ENCODE measurements at regions not wholly inside any gene's neighbourhood (a gene's known extent, or its start where the extent isn't known, plus 50 kb on each side); places are given as distances from the start of the nearest gene placed in this dataset.

GRCh38 chr10:127610816-127611215, 61.7 kb downstream of the NPS start:
- TF ChIP-seq ZNF670 (tag by site-specific recombination; IDR thresholded peaks at IDR 0.05; ENCODE audit: low read depth): no peak
- no peak for TF ChIP-seq CTCF (tag by site-specific recombination; IDR thresholded peaks at IDR 0.05)
- TF ChIP-seq ZNF133 (tag by site-specific recombination; IDR thresholded peaks at IDR 0.05): no peak
- TF ChIP-seq REST (tag by site-specific recombination; IDR thresholded peaks at IDR 0.05): no peak
- no peak for TF ChIP-seq ZNF121 (tag by site-specific recombination; IDR thresholded peaks at IDR 0.05)
- TF ChIP-seq OSR2 (tag by site-specific recombination; IDR thresholded peaks at IDR 0.05): no peak
- no peak for TF ChIP-seq ZNF169 (tag by site-specific recombination; IDR thresholded peaks at IDR 0.05)
- no peak for TF ChIP-seq ZNF146 (tag by site-specific recombination; IDR thresholded peaks at IDR 0.05)
- TF ChIP-seq ZBTB49 (tag by site-specific recombination; IDR thresholded peaks at IDR 0.05; ENCODE audit: low read depth): no peak
- TF ChIP-seq MZF1 (tag by site-specific recombination; IDR thresholded peaks at IDR 0.05; ENCODE audit: borderline replicate concordance): no peak
- TF ChIP-seq GLIS2 (tag by site-specific recombination; IDR thresholded peaks at IDR 0.05): no peak
- TF ChIP-seq YY1 (tag by site-specific recombination; IDR thresholded peaks at IDR 0.05): no peak
- no peak for TF ChIP-seq KLF10 (tag by site-specific recombination; IDR thresholded peaks at IDR 0.05)
- TF ChIP-seq ZNF776 (tag by site-specific recombination; IDR thresholded peaks at IDR 0.05; ENCODE audit: borderline replicate concordance): no peak

All from HEK293 (cell line).